ENCODE measurements at regions not wholly inside any gene's neighbourhood (a gene's known extent, or its start where the extent isn't known, plus 50 kb on each side); places are given as distances from the start of the nearest gene placed in this dataset.

- TF ChIP-seq CTCF (IDR thresholded peaks at IDR 0.05), result no peak
- TF ChIP-seq POLR2A (IDR thresholded peaks at IDR 0.05), result no peak
- TF ChIP-seq EP300 (IDR thresholded peaks at IDR 0.05), result no peak
- H3K4me1 ChIP-seq, result peaks cover 0 to 22% (median 21%) of the 10 kb centered on the region in 4 donors
- H3K9me3 ChIP-seq, result peaks cover 0 to 18% (median 0%) of the 10 kb centered on the region in 4 donors
- H3K27ac ChIP-seq, result peak overlapping the region in 1 of 4 donors; percentile 74
- 86 to 89% methylated on average over 4 of the region's 4 CpGs for WGBS, 2 donors
- H3K36me3 ChIP-seq, result no peaks in the 10 kb centered on the region
- H3K4me3 ChIP-seq, result no peak overlapping the region
- H3K27me3 ChIP-seq, result no peaks in the 10 kb centered on the region
- DNase-seq (ENCODE audit: low spot score in 2 of 2), result no peak
Measured at GRCh38 chr15:69553686-69554085, 101.1 kb downstream of the RPLP1 start.

GRCh38 chr15:69554279-69554961, 101.8 kb downstream of the RPLP1 start:
- H3K4me3 ChIP-seq, result no peak overlapping the region
- 62 to 74% methylated on average over 7 of the region's 7 CpGs for WGBS, 2 donors
- H3K4me1 ChIP-seq, result peaks cover 0 to 24% (median 22%) of the 10 kb centered on the region in 4 donors
- peaks cover 0 to 18% (median 0%) of the 10 kb centered on the region in 4 donors for H3K9me3 ChIP-seq
- H3K36me3 ChIP-seq, result no peaks in the 10 kb centered on the region
- no peak for DNase-seq (ENCODE audit: low spot score in 2 of 2)
- TF ChIP-seq EP300 (IDR thresholded peaks at IDR 0.05) (no peak), POLR2A (IDR thresholded peaks at IDR 0.05) (no peak)
- no peaks in the 10 kb centered on the region for H3K27me3 ChIP-seq
- peak overlapping the region in 3 of 4 donors; percentile 29 to 74 (median 69) for H3K27ac ChIP-seq

DNA sequence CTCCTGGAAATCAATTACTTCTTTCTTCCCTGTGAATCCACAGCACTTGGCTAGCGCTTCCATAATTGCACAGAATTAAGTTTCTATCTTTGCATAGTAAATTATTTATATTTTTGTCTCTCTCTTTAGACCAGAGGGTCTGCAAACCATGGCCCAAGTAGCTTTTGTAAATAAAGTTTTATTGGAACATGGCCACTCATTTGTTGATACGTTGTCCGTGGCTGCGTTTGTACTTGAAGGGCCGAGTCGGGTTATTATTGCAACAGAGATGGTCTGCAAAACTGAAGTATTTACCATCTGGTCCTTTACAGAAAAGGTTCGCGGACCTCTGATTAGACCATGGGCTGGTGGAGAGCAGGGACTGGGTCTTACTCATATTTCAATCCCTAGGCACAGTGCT, 102.5 kb downstream of the RPLP1 start:
- Histone ChIP-seq H3K27ac (peak overlapping the region in 3 of 4 donors; percentile 29 to 74 (median 69)), H3K4me1 (peaks cover 0 to 27% (median 22%) of the 10 kb centered on the region in 4 donors), H3K4me3 (no peak overlapping the region), H3K27me3 (no peaks in the 10 kb centered on the region), H3K9me3 (peaks cover 0 to 18% (median 0%) of the 10 kb centered on the region in 4 donors), H3K36me3 (no peaks in the 10 kb centered on the region)
- TF ChIP-seq CTCF (IDR thresholded peaks at IDR 0.05) (no peak), POLR2A (IDR thresholded peaks at IDR 0.05) (no peak), EP300 (IDR thresholded peaks at IDR 0.05) (no peak)
- WGBS, 2 donors, result 89 to 92% methylated on average over 8 of the region's 8 CpGs
- DNase-seq (ENCODE audit: low spot score in 2 of 2), result no peak

- Histone ChIP-seq H3K36me3 (no peaks in the 10 kb centered on the region), H3K9me3 (peaks cover 0 to 12% (median 0%) of the 10 kb centered on the region in 4 donors), H3K4me3 (no peak overlapping the region), H3K27me3 (no peaks in the 10 kb centered on the region), H3K27ac (peak overlapping the region; percentile 52 to 88 (median 72)), H3K4me1 (peaks cover 0 to 27% (median 22%) of the 10 kb centered on the region in 4 donors)
- WGBS, 2 donors, result 88 to 100% methylated on average over 1 of the region's 1 CpG
- TF ChIP-seq EP300 (IDR thresholded peaks at IDR 0.05) (no peak), POLR2A (IDR thresholded peaks at IDR 0.05) (no peak), CTCF (IDR thresholded peaks at IDR 0.05) (no peak)
- DNase-seq (ENCODE audit: low spot score in 2 of 2), result no peak
Measured at GRCh38 chr15:69556344-69556743, 103.7 kb downstream of the RPLP1 start.

- Histone ChIP-seq H3K27ac (peak overlapping the region; percentile 52 to 88 (median 78)), H3K36me3 (no peaks in the 10 kb centered on the region), H3K4me1 (peaks cover 0 to 27% (median 24%) of the 10 kb centered on the region in 4 donors), H3K27me3 (no peaks in the 10 kb centered on the region), H3K9me3 (peaks cover 0 to 3% (median 0%) of the 10 kb centered on the region in 4 donors), H3K4me3 (no peak overlapping the region)
- no peak for DNase-seq (ENCODE audit: low spot score in 2 of 2)
- TF ChIP-seq CTCF (IDR thresholded peaks at IDR 0.05), result no peak
- TF ChIP-seq POLR2A (IDR thresholded peaks at IDR 0.05), result no peak
- TF ChIP-seq EP300 (IDR thresholded peaks at IDR 0.05), result peak in 1 of 2 donors; percentile 77
- WGBS, 2 donors, result 46 to 51% methylated on average over 5 of the region's 5 CpGs
Measured at GRCh38 chr15:69557020-69557706, 104.5 kb downstream of the RPLP1 start.

All from tibial nerve (tissue), 4 donors.